ENCODE measurements at regions not wholly inside any gene's neighbourhood (a gene's known extent, or its start where the extent isn't known, plus 50 kb on each side); places are given as distances from the start of the nearest gene placed in this dataset.

GRCh38 chr10:128622706-128623105 is 496.5 kb upstream of the MKI67 start:
- no peak for DNase-seq (ENCODE audit: low spot score in 2 of 2)
- TF ChIP-seq POLR2A (IDR thresholded peaks at IDR 0.05) (no peak), CTCF (IDR thresholded peaks at IDR 0.05) (no peak)
- 92 to 93% methylated on average over 8 of the region's 8 CpGs for WGBS, 2 donors
- intact Hi-C loops (cut with DNase I; ENCODE audit: low total_unique reads) = no loop called here
- H3K4me3 ChIP-seq (ENCODE audit: low read depth, poor library complexity, severe bottlenecking) = no peak overlapping the region

GRCh38 chr10:128623776-128624175 is 497.6 kb upstream of the MKI67 start:
- WGBS, 2 donors = 89 to 95% methylated on average over 15 of the region's 15 CpGs
- TF ChIP-seq CTCF (IDR thresholded peaks at IDR 0.05) = no peak
- TF ChIP-seq POLR2A (IDR thresholded peaks at IDR 0.05) = no peak
- no peak overlapping the region for H3K4me3 ChIP-seq (ENCODE audit: low read depth, poor library complexity, severe bottlenecking)
- no peak for DNase-seq (ENCODE audit: low spot score in 2 of 2)
- intact Hi-C loops (cut with DNase I; ENCODE audit: low total_unique reads) = no loop called here

GRCh38 chr10:128624656-128625530 is 498.7 kb upstream of the MKI67 start:
- peak in 1 of 2 donors; percentile 54 for DNase-seq (ENCODE audit: low spot score in 2 of 2)
- TF ChIP-seq POLR2A (IDR thresholded peaks at IDR 0.05) = no peak
- no peak for TF ChIP-seq CTCF (IDR thresholded peaks at IDR 0.05)
- intact Hi-C loops (cut with DNase I; ENCODE audit: low total_unique reads) = no loop called here
- no peak overlapping the region for H3K4me3 ChIP-seq (ENCODE audit: low read depth, poor library complexity, severe bottlenecking)
- 87 to 91% methylated on average over 18 of the region's 18 CpGs for WGBS, 2 donors

GRCh38 chr10:128625926-128626325 is 499.7 kb upstream of the MKI67 start:
- 92 to 94% methylated on average over 7 of the region's 7 CpGs for WGBS, 2 donors
- DNase-seq (ENCODE audit: low spot score in 2 of 2) = peak in 1 of 2 donors; percentile 64
- TF ChIP-seq CTCF (IDR thresholded peaks at IDR 0.05) (no peak), POLR2A (IDR thresholded peaks at IDR 0.05) (no peak)
- H3K4me3 ChIP-seq (ENCODE audit: low read depth, poor library complexity, severe bottlenecking) = no peak overlapping the region
- intact Hi-C loops (cut with DNase I; ENCODE audit: low total_unique reads) = no loop called here

DNA sequence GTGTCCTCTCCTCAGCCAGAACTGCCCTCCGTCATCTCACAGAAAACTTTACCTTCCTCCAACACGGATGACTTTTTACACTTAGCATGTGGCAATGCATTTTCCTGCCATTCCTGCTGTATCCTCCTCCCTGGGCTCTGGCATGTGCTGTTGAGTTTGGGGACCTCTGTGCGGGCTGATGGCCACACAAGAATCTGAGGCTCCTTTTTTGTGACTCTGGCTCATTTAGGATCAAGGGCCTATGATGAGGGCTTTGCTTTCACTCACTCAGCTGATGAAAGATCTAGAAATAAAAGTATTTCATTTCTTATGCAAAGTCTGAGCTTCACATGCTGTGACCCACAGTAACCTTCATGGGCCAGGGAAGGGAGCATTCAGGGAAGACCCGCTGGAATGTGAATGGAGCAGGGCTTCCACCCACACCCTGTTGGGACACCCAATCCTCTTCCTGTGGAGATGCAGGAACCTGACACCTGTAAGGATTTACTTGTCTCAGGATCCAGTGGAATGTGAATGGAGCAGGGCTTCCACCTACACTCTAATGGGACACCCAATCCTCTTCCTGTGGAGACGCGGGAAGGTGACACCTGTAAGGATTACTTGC is 500.3 kb upstream of the MKI67 start:
- H3K4me3 ChIP-seq (ENCODE audit: low read depth, poor library complexity, severe bottlenecking) = no peak overlapping the region
- WGBS, 2 donors = 93 to 96% methylated on average over 6 of the region's 6 CpGs
- DNase-seq (ENCODE audit: low spot score in 2 of 2) = no peak
- intact Hi-C loops (cut with DNase I; ENCODE audit: low total_unique reads) = no loop called here
- no peak for TF ChIP-seq POLR2A (IDR thresholded peaks at IDR 0.05)
- no peak for TF ChIP-seq CTCF (IDR thresholded peaks at IDR 0.05)

Measured in lower leg skin (tissue), 4 donors.